NCI-H2107 (cell line): ENCODE measurements at regions not wholly inside any gene's neighbourhood (a gene's known extent, or its start where the extent isn't known, plus 50 kb on each side); places are given as distances from the start of the nearest gene placed in this dataset.

ENCODE experiments used
- DNase-seq: peaks from one replicate; lab custom pipeline; 2025; lab: John Stamatoyannopoulos, UW

DNA sequence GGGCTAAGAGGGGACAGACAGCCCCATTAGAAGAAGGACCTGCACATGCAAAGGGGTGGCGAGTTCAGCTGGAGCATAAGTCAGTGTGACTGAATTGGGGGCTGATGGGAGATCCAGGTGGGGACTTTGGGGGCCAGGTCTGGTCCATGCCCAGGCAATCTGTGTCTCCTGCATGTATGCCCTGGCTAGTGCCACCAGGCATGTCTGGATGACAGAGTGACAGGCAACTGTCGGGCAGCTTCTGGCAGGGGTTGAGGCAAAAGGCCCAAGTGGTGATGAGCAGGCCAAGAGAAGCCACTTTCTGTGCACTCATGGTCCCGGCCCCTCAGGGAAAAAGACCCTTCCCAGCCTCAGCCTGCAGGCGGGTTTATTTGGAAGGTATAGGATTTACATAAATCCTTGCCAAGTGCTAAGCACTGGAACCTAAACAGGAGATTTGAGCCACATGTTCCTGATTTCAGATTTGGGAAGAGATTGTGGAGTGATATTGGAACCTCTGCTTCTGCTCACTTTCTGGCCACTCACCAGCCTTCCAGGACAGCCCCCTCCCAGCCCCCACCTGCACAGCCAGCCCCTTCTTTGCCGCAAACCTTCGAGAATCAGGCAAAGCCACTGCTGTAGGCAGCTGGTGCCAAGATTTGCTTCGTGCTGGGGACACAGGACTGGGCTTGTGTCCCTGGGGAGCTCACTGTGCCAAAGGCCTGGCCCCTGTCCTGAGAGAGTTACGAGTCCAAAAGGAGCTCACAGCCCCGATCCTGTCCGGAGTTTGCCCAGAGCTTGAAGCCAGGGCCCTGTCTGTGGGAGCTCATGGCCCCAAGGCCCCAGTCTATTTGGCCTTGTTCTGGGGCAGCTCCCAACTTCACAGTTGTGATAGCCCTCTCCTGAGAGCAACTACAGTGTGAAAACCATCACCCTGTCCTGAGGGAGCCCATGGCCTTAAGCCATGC is 232.5 kb upstream of the RTL1 start:
- DNase-seq: no peak

DNA sequence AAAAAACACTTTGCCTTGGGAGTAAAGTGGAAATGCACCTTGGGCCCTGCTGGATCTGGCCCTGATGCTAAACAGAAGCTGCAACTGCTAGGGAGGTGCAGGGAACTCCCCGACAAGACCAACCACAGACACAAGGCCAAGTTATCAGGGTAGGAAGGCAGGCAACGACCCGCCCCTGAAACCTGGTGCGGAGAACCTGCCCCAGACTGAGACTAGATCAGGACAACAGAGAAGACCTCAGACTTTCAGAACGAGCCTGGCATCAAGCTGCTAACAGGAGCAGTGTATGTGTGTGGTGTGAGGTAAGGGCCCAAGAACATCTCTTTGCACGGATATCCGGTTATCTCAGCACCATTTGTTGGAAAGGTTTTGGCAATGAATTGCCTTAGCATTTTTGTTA is 233.7 kb upstream of the RTL1 start:
- DNase-seq: no peak

DNA sequence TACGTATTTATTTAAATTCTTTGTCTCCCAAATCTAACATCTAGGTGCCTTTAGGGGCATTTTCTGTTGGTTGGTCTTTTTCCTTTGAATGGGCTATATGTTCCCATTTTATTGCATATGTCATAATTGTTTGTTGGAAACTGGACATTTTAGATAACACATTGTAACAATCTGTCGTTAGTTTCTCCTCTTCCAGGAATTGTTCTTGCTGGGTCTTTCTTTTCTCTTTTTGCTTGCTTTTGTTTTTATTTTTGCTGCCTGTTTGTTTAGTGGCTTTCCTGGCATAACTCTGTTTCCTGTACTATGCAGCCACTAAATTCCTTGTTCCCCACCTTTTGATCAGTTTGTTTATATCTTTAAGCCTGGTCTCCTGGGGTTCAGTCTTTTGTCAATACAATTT is 244.3 kb upstream of the RTL1 start:
- no peak for DNase-seq

DNA sequence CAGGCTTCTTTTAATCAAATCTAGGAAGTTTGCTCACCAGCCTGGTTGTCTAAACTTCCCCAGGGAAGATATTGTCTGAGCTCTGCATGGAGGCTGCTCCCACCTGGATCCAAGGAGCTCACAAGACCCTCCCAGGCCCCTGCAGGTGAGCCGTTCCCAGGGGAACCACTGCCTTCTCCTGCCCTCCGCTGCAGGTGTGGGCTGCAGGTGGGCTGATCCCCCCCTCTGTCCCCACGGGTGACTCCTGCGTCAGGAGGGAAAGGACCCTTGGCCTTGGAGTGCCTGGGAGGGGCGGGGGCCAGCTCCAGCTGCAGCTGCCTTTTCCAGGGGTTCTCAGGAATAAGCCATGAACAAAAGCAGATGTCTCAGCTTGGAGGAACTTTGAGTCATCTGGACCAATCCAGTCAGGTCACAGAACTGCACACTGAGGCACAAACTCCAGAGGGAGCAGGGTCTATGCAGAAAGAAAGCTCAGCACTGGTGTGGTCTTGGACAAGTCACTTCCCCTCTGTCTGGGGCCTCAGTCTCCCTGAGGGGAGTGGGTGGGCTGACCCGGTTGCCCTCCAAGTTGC is 246.6 kb upstream of the RTL1 start:
- DNase-seq: no peak

DNA sequence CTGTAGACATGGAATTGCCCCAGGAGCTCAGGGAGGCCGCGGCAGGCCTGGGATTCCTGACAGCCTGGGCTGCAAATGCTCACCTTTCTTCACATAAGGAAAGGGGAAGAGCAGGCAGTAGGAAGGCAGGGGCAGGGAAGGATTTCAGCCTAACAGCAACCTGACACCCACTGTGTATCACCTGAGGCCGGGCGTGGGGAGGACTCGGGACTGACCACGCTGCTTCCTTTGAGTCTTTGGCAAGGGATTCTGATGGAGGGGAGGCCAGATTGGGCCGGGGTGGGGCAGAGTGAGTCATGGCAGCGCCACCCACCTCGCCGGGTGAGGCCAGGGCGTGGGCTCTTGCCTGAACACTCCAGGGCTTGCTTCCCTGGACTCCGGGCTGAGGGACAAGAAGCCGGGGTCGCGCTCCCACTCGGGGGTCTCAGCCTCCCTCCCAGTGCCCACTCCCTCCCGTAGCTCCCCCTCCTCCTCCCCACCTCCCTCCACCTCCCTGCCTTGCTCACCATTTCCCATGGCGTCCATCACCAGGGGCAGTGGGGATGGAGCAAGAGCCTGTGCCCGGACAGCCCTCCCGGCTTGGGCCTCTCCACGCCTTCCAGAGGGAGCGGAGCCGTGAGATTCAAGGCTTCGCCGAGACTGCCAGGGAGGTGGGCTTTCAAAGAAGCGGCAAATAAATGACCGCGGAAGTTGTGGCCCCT is 247.9 kb upstream of the RTL1 start:
- DNase-seq: no peak

DNA sequence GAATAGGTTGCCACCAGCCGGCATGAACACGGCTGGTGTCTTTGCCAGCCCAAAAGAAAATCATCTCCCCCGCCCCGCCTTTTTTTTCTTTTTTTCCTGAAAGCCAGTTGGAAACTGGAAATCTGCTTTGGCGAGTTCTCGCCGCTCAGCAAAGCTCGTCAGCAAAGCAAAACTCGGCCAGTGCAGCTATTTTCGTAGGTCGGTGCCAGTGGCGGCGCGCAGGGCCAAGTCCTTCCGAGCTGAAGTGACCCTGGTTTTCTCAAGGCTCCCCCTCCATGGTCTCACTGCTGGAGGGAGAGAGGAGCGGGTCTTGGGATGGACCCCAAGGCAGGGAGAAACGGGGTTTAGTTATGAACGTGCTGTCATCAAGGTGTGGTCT is 248.4 kb upstream of the RTL1 start:
- DNase-seq: no peak

DNA sequence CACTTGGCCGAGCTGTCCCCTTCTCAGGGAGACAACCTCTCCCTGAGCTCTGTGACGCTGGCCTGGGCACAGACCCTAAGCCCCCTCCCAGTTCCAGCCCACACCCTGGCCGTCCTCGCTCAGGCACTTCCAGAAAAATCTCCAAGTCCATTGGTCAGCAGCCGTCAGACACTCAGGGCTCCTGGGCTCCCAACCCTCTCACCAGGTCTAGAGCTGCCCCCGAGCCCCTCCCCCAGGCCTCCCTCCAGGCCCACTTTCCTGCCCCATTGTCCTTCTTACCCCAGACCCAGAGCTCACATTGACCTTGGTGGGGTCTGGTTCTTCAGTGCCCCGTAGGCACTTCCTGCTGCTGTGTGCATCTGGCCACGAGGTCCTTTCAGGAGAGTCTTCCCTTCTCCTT is 249.3 kb upstream of the RTL1 start:
- DNase-seq: no peak

DNA sequence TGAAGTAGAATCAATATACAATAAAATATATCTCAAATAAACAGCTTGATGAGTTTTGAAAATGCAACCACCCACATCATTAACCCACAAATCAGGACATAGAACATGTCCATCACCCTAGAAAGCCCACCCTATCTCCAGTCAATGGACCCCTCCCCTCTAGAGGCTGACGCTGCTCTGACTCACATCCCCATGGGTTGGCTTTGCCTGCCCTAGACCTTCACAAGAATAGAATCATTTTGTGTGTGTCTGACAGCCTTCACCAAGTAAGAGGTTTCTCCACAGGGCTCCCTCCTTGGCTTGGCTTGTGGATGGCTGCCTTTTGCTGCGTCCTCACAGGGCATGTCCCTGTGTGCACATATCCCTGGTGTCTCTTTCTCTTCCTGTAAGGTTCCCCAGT is 250.2 kb upstream of the RTL1 start:
- no peak for DNase-seq

DNA sequence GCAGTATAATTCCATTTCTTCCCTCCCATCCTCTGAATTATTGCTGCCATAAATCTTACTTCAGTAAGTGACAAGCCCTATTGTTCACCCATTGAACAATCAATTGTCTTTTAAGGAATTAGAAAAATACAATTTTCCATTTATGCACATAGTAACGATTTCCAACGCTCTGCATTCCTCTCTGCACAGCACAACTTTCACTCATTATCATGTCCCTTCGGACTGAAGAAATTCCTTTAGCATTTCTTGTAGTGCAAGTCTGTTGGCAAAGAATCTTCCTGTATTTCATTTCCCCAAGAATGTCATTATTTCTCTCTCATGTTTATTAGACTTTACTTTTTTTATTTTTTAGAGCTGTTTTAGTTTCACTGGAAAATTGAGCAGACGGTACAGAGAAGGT is 252.1 kb upstream of the RTL1 start:
- no peak for DNase-seq

DNA sequence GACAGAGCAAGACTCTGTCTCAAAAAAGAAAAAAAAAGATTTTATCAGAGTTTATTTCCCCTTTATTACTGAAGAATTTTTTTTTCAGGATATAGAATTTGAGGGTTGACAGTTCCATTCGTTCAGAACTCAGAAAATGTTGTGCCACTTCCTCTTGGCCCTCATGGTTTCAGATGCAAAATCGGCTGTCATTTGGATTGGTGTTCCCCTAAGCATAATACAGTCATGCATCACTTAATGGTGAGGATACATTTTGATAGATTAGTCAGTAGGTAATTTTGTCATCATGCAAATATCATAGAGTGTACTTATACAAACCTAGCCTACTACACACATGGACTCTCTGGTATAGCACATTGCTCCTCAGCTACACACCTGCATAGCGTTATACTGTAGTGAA is 263.9 kb upstream of the RTL1 start:
- DNase-seq: no peak

DNA sequence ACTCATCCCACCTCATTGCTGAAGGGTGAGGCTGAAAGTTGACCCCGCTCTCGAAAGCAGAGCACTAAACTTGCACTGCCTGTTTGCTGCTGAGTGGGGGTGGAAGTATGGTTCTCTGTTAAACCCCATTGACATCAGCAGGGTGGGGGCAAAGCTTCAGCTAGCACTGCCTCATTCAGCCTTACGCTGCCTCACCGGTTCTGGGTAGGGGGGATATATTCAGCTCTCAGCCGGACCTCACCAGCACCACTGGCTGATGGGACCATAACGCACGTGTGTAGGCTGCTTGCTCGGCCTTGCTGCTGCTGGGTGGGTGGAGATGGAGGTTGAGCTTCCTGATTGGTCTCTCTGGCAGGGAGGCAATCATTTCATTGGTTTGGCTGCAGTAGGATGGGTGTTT is 265.7 kb upstream of the RTL1 start:
- DNase-seq: no peak

DNA sequence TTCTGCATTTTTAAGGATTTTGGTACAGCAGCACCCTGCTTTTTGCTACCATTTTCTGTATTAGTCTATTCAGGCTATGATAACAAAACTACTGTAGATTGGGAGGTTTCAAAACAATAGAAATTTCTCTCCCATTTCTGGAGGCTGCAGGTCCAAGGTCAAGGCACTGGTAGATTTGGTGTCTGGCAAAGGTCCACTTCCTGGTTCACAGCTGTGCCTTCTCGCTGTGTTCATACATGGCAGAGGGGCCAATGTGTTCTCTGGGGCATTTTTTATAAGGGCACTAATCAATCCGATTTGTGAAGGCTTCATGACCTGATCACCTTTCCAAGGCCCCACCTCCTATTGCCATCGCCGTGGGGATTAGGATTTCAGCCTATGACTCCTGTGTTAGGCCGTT is 268.1 kb upstream of the RTL1 start:
- no peak for DNase-seq

DNA sequence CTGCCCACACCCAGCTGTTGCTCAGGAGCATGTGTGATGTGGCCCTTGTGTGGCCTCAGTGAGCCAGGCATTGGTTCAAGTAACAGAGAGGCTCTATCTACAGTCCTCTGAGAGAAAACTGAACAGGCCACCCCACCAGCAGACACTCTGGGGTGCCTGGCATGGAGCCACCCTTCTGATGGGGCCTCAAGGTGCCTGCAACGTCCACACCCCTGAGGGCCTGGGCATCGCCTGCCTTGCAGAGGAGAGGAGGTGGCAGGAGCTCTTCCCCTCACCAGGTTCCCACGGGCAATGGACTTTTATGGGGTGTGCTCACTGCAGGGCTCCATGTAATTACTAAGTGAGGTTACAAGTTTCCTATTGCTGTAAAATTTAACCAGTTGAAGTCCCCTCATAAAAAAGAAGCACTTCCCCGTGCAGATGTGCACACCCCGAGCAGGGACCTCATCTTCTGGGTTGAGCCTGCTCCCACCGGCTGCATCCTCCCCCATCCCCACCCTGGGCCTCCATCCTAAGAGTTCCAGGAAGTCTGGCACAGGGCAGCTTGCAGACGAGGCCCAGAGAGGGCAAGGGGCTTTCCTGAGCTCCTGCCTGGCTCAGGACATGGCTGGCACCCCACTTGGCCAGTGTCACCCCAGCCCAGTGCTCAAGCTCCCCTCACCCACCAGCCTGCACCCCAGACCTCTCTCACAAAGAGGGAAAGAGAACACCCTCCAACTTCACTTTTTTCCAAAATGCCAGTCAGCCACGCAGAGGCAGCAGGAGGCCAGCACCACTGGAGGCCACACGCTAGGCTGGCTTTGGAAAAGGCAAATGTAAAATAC is 270.4 kb upstream of the RTL1 start:
- peak; percentile 28 for DNase-seq

DNA sequence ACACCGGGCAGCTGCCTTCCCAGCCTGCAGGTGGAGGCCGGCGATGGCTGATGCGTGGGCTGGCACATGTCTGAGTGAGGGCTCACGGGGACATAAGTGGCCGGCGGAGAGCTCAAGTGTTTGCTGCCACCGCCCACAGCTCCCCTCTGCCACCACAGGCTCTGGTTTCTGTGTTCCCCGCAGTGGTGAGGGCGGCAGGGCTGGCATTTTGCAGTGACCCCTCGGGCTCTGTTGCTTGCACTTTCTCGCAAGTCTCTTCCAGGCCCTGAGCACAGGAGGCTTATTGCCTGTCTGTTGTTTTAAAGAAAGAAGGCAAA is 271.0 kb upstream of the RTL1 start:
- DNase-seq: peak; percentile 92

DNA sequence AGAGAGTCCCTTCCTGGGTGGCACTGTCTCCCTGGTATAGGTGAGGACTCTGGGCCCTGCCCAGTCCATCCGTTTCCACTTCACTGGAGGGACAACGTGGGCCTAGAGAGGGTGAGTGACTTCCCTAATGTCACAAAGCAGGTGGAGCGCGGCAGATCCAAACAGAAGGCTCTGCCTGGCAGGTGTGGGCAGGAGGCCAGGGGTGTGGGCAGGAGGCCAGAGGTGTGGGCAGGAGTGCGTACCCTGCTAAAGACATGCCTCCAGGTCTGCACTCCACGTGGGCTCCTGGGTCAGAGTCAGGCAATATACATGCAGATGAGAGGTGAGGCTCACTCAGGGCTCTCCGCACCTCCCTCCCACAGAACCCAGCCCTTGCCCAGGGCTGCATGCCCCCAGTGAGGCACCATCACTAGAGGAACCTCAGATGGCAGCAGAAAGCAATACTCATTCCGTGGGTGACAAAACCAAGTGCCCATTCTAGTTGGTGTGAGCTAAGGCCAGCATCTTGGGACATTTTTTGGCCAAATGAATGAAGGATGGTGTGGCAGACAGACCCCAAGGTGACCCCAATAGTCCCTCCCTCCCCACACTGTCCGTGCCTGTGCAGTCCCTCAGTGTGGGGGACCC is 271.6 kb upstream of the RTL1 start:
- peak; percentile 74 for DNase-seq

DNA sequence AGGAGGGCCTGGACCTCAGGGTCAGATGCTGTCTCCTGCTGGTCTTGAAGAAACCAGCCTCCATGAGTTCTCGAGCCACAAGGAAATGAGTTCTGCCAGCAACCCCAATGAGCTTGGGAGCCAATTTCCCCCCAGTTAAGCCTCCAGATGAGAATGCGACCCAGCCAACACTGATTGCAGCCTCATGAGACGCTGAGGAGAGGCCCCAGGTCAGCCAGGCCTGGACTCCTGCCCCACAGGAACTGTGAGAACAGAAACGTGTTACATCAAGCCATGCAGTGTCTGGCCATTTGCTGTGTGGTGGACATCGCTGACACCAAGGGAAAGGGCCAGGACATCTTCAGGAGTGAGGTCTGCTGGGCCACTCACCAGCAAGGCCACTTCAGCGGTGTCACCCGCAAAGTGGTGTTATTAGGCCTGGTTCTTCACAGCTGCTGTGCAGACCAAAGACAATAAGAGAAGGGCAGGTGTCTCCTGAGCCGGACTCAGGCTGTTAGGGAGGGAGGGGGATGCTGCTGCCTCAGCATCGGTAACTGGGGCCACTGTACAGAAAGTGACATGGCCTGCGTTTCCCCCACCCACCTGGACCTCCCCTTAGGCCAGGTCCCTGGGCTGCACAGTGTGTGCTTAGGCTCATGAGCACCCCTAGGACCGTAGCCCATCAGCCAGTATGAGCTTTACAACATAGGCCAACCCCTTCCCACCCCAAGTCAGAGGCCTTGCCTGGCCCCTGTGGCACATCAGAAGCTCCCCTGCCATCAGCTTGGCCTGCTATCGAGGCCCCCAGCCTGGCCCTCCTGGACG is 272.4 kb upstream of the RTL1 start:
- no peak for DNase-seq

DNA sequence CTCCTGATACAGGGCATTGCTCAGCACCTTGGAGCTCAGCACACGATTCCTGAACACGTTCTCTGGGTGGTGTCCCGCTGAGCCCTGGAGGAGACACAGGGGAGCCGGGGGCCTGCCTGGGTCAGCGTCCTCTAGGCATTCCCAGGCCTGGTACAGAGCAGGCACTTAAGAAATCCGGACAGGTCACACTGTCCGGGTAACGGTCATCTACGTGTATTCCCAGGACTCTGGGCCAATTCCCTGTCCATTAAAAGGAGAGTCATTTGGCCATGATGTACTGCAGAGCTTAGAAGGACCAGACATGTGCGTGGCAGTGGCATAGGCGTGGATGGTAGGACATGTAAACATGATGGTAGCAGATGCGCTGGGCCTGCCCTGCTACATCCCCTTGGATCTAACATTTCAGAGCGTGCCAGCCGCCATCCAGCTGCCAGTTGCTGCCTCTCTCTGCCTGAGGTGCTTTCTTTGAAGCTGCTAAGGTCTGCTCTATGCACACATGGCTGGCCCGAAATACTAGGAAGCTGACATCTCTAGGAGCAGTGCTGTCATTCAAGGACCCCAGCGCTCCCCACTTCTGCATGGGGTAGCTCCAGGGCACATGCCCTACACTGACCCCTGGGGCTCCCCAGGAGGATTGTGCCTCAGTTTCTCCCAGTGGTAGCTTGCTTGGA is 273.1 kb upstream of the RTL1 start:
- no peak for DNase-seq

DNA sequence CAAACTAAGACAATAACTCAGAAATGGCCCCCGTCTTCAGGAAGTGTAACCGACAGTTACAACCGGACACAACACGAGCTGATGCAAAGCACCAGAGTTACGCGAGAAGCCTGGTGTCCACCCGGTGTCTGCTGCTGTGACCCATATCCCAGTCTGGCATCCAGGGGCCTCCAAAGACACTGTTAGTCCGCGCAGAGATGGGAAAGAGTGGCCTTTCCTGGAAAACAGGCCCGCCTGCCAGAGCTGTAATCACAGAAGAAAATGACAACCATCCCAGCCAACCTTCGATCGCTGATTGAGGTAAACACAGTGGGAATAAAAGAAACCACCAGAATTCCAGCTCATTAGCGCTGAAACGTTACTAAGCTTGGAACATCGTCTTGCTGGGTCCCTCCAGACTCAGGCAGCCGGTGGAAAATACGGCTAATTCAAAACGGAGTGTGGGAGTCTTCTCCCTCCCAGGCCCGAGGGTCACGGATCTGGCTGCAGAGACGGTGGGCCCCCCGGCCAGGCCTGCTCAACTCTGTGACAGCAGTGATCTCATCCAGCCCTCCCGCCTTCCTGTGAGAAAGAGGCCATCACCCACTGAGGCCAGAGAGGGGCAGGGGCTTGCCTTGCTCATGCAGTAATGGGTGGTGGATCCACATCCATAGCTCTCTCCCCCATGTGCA is 273.9 kb upstream of the RTL1 start:
- DNase-seq: no peak

DNA sequence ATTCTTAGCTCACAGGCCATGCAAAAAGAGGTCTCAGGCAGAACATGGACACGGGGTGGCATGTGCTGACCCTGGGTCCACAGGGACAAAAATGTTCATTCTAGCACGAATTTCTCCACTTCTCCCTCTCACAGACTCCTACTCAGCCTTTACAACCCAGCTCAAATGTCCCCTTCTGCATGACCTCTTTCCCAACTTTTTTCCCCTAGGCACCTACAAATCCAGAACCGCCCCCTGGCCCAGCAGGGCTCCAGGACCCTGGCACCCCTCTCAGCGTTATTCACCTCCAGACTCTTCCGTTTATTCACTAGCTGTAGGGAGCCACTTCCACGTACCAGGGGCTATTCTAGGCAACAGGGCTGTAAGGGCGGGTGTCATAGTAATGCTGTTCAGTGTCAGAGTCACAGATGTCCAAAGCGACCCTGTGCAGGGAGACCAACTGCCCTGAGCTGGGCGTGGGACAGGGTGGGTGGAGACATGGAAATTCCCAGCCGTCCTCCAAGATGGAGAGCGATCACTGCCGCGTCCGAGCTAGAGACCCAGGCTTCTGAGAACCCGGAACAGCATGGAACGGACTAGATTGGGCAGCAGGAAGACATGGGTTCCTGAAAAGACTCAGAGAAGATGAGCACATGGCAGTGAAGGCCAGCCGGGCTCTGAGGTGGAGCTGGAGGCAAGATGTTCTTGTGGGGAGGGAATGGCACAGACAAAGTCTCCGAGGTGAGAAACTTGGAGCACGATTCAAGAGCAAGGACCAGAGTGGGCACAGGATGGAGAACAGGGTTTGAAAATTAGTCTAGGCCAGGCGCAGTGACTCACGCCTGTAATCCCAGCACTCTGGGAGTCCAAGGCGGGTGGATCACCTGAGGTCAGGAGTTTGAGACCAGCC is 274.9 kb upstream of the RTL1 start:
- DNase-seq: no peak
